ENCODE measurements at regions not wholly inside any gene's neighbourhood (a gene's known extent, or its start where the extent isn't known, plus 50 kb on each side); places are given as distances from the start of the nearest gene placed in this dataset.

- no peak for TF ChIP-seq EZH2 (IDR thresholded peaks at IDR 0.05; ENCODE audit: borderline replicate concordance)
- no peak for TF ChIP-seq CTCF (IDR thresholded peaks at IDR 0.05; ENCODE audit: poor library complexity)
These were observed 661.4 kb downstream of the EPHA7 start for GRCh38 chr6:92757925-92758324.

Data from hepatocyte (in vitro differentiated cells).